ENCODE measurements at regions not wholly inside any gene's neighbourhood (a gene's known extent, or its start where the extent isn't known, plus 50 kb on each side); places are given as distances from the start of the nearest gene placed in this dataset.

- no peak overlapping the region for H2AFZ ChIP-seq (replicated peaks; ENCODE audit: low read length, poor library complexity)
- no peak overlapping the region for H3K9ac ChIP-seq (ENCODE audit: low read depth, low read length)
- H3K14ac ChIP-seq (replicated peaks; ENCODE audit: low read depth, low read length), result no peak overlapping the region
- no CpG with 5 or more reads among the region's 3 CpGs for WGBS, 2 experiments (ENCODE audit: extremely low coverage in 2 of 2, insufficient read length in 1 of 2)
- ATAC-seq (ENCODE audit: low read depth) (no peak), DNase-seq (no peak)
- H3K36me3 ChIP-seq (ENCODE audit: control insufficient read depth, insufficient read depth, low read length), result no peaks in the 10 kb centered on the region
- no peak overlapping the region for H2AK5ac ChIP-seq (ENCODE audit: low read depth, low read length)
- intact Hi-C loops (cut with micrococcal nuclease), result no loop called here
- H3K4me3 ChIP-seq (ENCODE audit: insufficient read depth, low read depth, low read length), result no peak overlapping the region
- CTCF ChIA-PET, result no interaction called here
- H3K56ac ChIP-seq (ENCODE audit: extremely low read depth, insufficient read depth, low read length), result no peak overlapping the region
- no peak overlapping the region for H3K4ac ChIP-seq (ENCODE audit: low read depth, low read length)
- no peak overlapping the region for H3K18ac ChIP-seq (ENCODE audit: low read depth, low read length)
- no peak for TF ChIP-seq POLR2A (IDR thresholded peaks at IDR 0.05; ENCODE audit: low read depth, low read length)
- TF ChIP-seq NFE2L2 (IDR thresholded peaks at IDR 0.05; ENCODE audit: low read depth, low read length), result no peak
- TF ChIP-seq CEBPB (IDR thresholded peaks at IDR 0.05; ENCODE audit: low read depth, low read length), result no peak
- no peak for TF ChIP-seq FOS (IDR thresholded peaks at IDR 0.05; ENCODE audit: low read depth, low read length)
- TF ChIP-seq CHD1 (IDR thresholded peaks at IDR 0.05; ENCODE audit: low read depth, low read length), result no peak
- no peak for TF ChIP-seq MAFK (IDR thresholded peaks at IDR 0.05; ENCODE audit: low read depth, low read length)
- no peak for TF ChIP-seq MAZ (IDR thresholded peaks at IDR 0.05; ENCODE audit: borderline replicate concordance, low read depth, low read length)
- no peak for TF ChIP-seq MXI1 (IDR thresholded peaks at IDR 0.05; ENCODE audit: borderline replicate concordance, low read depth, low read length)
- no peak for TF ChIP-seq RAD21 (IDR thresholded peaks at IDR 0.05; ENCODE audit: low read length)
- TF ChIP-seq ELK1 (IDR thresholded peaks at IDR 0.05; ENCODE audit: borderline replicate concordance, low read depth, low read length), result no peak
- TF ChIP-seq RFX5 (IDR thresholded peaks at IDR 0.05; ENCODE audit: low read depth, low read length), result no peak
- no peak for TF ChIP-seq USF2 (IDR thresholded peaks at IDR 0.05; ENCODE audit: low read depth, low read length)
- TF ChIP-seq RCOR1 (IDR thresholded peaks at IDR 0.05; ENCODE audit: insufficient replicate concordance, low read length), result no peak
- no peak for TF ChIP-seq SMC3 (IDR thresholded peaks at IDR 0.05; ENCODE audit: low read depth, low read length)
- TF ChIP-seq BHLHE40 (IDR thresholded peaks at IDR 0.05; ENCODE audit: low read depth, low read length), result no peak
- no peak for TF ChIP-seq CTCF (conservative IDR thresholded peaks at IDR 0.05; ENCODE audit: low read depth, low read length)
- H3K9me3 ChIP-seq (ENCODE audit: control insufficient read depth, insufficient read depth, low read length), result peaks cover 10% of the 10 kb centered on the region
- POLR2A ChIA-PET (ENCODE audit: unreplicated experiment), result no interaction called here
- in situ Hi-C loops (cut with MboI; ENCODE audit: low sequenced_read_pairs), result no loop called here
- no peak overlapping the region for H2BK15ac ChIP-seq (ENCODE audit: low read depth, low read length)
- H3K79me1 ChIP-seq (ENCODE audit: low read depth in 1 of 2, low read length in 2 of 2), result no peaks in the 10 kb centered on the region
- H3K4me1 ChIP-seq (ENCODE audit: control insufficient read depth, insufficient read depth, low read length), result no peaks in the 10 kb centered on the region
- no peaks in the 10 kb centered on the region for H3K27me3 ChIP-seq (ENCODE audit: control insufficient read depth, insufficient read depth, low read length)
- no peak overlapping the region for H4K91ac ChIP-seq (ENCODE audit: insufficient read depth, low read depth, low read length)
- H2BK20ac ChIP-seq (ENCODE audit: low read depth, low read length), result no peak overlapping the region
- H2BK5ac ChIP-seq (ENCODE audit: low read depth, low read length, poor library complexity, severe bottlenecking), result no peak overlapping the region
- H2AK9ac ChIP-seq (replicated peaks; ENCODE audit: low read depth, low read length, poor library complexity), result no peak overlapping the region
- H2BK120ac ChIP-seq (ENCODE audit: low read depth, low read length), result no peak overlapping the region
- no peaks in the 10 kb centered on the region for H4K20me1 ChIP-seq (ENCODE audit: insufficient read depth, low read length)
- no TSS peak for BruUV-seq (replicated peaks)
- no peak overlapping the region for H3K4me2 ChIP-seq (ENCODE audit: low read depth, low read length)
- dilution Hi-C loops (cut with HindIII; ENCODE audit: low sequenced_read_pairs, unreplicated experiment), result no loop called here
- no peak overlapping the region for H4K5ac ChIP-seq (ENCODE audit: low read depth, low read length)
- no peaks in the 10 kb centered on the region for H3K9me1 ChIP-seq (ENCODE audit: insufficient read depth, low read length)
- H4K8ac ChIP-seq (ENCODE audit: low read depth in 2 of 2, low read length in 2 of 2), result no peak overlapping the region
- H3K23ac ChIP-seq (ENCODE audit: low read depth, low read length), result no peak overlapping the region
- H3K27ac ChIP-seq (ENCODE audit: insufficient read depth, low read length), result no peak overlapping the region
Observed at GRCh38 chr3:182124187-182124586, 412.5 kb downstream of the SOX2 start.
